Nephron (organoid): ENCODE measurements at regions not wholly inside any gene's neighbourhood (a gene's known extent, or its start where the extent isn't known, plus 50 kb on each side); places are given as distances from the start of the nearest gene placed in this dataset.
"Not testable (repeated sequence)": the region's sequence is repeated elsewhere in the genome, so short reads cannot be mapped to it uniquely, and the experiment has no call there.

ENCODE experiments used
- H3K27ac Mint-ChIP-seq, 3 experiments: 2 replicates each; pipeline ENCODE4 v1.8.0; 2020; ENCODE audit warnings: mixed read lengths in 3 of 3, mild to moderate bottlenecking in 2 of 3, moderate library complexity in 1 of 3
- H3K27me3 Mint-ChIP-seq: 2 replicates; pipeline ENCODE4 v1.8.0; 2021; ENCODE audit warnings: low read depth, mild to moderate bottlenecking, moderate library complexity, mixed read lengths
- H3K36me3 Mint-ChIP-seq: 2 replicates; pipeline ENCODE4 v1.8.0; 2020; ENCODE audit warnings: low read depth, mixed read lengths
- H3K4me1 Mint-ChIP-seq: 2 replicates; pipeline ENCODE4 v1.8.0; 2020; ENCODE audit warnings: mixed read lengths
- H3K4me3 Mint-ChIP-seq, 3 experiments: 2 replicates each; pipeline ENCODE4 v1.8.0; 2020; ENCODE audit warnings: mild to moderate bottlenecking in 3 of 3, mixed read lengths in 3 of 3, moderate library complexity in 2 of 3
- H3K9me3 Mint-ChIP-seq: 2 replicates; pipeline ENCODE4 v1.8.0; 2020; ENCODE audit warnings: mixed read lengths
- TF ChIP-seq, protein P1 (sequence below), 3 experiments: fragments of 200-600 bp; sonication (generic); IDR thresholded peaks; one replicate each; pipeline ENCODE4 v1.5.0; 2021; ENCODE audit warnings: antibody characterized with exemption in 3 of 3; ENCODE audit not compliant: unreplicated experiment in 3 of 3

DNA sequence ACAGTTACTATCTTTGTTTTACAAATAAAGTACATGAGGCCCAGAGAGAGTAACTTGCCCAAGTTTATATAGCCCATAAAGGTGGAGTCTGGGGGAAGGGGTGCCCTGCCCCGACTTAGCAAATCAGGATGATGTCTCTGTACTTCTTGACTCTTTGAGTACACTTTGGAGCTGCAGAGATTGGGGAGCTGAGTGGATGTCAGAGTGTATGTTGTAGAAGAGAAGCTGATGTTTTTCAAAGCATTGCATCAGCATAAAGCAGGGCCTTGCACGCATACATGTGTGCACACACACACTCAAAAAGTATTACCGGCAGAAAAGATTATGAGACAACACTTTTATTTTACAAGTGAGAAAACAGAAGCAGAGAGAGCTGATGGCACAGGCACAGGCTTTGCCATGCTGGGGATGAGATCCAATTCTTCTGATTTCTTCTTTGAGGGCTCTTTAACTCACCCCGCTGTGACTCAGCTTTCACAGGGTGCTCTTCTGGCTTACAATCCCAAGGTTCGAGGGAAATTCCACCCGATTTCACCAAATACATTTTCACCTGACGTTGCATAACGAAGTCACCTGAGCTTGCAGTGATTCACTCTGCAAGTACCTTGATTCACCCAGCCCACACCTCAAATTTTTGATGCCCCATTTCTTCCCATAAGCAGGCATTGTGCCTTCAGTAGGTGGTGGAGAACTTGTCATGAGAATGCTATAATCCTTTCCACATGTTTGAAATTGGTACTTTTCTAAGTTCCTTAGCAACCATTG lies 292.8 kb upstream of the BOD1L1 start:
- Mint-ChIP-seq H3K36me3 (no peaks in the 10 kb centered on the region), H3K27ac (no peak overlapping the region), H3K9me3 (peaks cover 6% of the 10 kb centered on the region), H3K27me3 (peaks cover 12% of the 10 kb centered on the region), H3K4me1 (peaks cover 23% of the 10 kb centered on the region), H3K4me3 (no peak overlapping the region)
- TF ChIP-seq, protein P1, sequence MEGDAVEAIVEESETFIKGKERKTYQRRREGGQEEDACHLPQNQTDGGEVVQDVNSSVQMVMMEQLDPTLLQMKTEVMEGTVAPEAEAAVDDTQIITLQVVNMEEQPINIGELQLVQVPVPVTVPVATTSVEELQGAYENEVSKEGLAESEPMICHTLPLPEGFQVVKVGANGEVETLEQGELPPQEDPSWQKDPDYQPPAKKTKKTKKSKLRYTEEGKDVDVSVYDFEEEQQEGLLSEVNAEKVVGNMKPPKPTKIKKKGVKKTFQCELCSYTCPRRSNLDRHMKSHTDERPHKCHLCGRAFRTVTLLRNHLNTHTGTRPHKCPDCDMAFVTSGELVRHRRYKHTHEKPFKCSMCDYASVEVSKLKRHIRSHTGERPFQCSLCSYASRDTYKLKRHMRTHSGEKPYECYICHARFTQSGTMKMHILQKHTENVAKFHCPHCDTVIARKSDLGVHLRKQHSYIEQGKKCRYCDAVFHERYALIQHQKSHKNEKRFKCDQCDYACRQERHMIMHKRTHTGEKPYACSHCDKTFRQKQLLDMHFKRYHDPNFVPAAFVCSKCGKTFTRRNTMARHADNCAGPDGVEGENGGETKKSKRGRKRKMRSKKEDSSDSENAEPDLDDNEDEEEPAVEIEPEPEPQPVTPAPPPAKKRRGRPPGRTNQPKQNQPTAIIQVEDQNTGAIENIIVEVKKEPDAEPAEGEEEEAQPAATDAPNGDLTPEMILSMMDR (IDR thresholded peaks at IDR 0.05; ENCODE audit: unreplicated experiment in 3 of 3): no peak

DNA sequence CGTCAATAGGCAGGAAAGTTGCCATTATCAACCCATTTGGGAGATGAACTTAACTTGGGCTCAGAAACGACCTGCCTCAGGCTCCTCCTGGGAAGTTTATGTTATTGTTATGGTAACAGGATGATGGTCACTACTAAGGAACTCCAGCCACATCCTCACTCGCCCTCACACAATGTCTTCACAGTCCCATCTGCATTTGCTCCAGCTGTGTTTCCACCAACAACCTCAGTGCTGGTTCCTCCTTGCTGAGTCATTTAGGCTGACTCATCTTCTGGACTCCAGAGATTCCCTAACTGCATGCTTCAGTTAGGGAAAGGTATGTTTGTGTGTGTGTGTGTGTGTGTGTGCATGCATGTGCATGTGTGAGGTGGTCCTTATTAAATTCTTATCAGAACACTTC lies 293.4 kb upstream of the BOD1L1 start:
- TF ChIP-seq, protein P1 (IDR thresholded peaks at IDR 0.05; ENCODE audit: unreplicated experiment in 3 of 3): no peak
- H3K36me3 Mint-ChIP-seq: no peaks in the 10 kb centered on the region
- H3K9me3 Mint-ChIP-seq: peaks cover 6% of the 10 kb centered on the region

DNA sequence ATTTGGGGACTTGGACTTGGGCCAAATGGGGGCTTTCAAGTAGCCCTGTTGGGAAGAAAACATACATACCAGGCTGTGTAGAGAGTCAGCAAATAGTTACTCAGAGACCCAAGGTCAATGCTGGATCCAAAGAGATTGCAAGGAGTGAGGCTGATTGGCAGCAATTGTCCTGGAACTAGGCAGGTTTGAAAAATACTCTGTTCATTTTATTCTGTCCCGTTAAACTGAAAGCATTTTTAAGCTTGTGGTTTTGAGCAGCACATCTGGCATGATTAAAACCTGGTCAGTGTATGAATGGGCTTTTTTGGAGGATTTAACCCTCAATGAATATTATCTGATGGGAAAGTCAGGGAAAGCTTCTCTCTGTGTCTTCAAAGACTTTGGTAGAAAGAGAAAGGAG lies 294.3 kb upstream of the BOD1L1 start:
- no peak overlapping the region for H3K4me3 Mint-ChIP-seq

More for the DNA sequence above, 293.4 kb upstream of the BOD1L1 start:
- H3K4me3 Mint-ChIP-seq: no peak overlapping the region
- H3K27me3 Mint-ChIP-seq: peaks cover 12% of the 10 kb centered on the region
- peaks cover 23% of the 10 kb centered on the region for H3K4me1 Mint-ChIP-seq
- no peak overlapping the region for H3K27ac Mint-ChIP-seq

DNA sequence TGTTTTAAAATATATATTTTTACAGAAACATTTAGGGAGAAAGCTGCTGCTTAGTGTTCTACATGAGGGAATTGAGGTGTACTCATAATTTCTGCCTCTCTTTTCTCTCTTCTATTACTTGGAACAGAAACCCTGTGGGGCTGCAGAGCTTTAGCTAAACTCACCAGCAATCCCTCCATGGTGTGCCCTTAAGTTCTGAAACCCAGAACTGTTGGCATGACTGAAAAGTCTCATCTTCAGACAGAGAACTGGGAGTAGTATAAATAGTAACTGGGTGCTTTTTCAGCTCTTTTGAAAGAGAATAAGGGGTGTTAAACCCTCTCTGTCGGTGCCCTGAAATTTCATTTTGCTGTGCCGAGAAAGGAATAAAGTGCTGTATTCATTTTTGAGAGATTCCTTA lies 294.9 kb upstream of the BOD1L1 start:
- H3K4me3 Mint-ChIP-seq: no peak overlapping the region
- peaks cover 23% of the 10 kb centered on the region for H3K4me1 Mint-ChIP-seq

More for the DNA sequence above, 294.3 kb upstream of the BOD1L1 start:
- H3K27me3 Mint-ChIP-seq: peaks cover 6% of the 10 kb centered on the region
- H3K4me1 Mint-ChIP-seq: peaks cover 23% of the 10 kb centered on the region
- TF ChIP-seq, protein P1 (IDR thresholded peaks at IDR 0.05; ENCODE audit: unreplicated experiment in 3 of 3): no peak
- H3K9me3 Mint-ChIP-seq: peaks cover 6% of the 10 kb centered on the region
- H3K27ac Mint-ChIP-seq: no peak overlapping the region
- no peaks in the 10 kb centered on the region for H3K36me3 Mint-ChIP-seq

DNA sequence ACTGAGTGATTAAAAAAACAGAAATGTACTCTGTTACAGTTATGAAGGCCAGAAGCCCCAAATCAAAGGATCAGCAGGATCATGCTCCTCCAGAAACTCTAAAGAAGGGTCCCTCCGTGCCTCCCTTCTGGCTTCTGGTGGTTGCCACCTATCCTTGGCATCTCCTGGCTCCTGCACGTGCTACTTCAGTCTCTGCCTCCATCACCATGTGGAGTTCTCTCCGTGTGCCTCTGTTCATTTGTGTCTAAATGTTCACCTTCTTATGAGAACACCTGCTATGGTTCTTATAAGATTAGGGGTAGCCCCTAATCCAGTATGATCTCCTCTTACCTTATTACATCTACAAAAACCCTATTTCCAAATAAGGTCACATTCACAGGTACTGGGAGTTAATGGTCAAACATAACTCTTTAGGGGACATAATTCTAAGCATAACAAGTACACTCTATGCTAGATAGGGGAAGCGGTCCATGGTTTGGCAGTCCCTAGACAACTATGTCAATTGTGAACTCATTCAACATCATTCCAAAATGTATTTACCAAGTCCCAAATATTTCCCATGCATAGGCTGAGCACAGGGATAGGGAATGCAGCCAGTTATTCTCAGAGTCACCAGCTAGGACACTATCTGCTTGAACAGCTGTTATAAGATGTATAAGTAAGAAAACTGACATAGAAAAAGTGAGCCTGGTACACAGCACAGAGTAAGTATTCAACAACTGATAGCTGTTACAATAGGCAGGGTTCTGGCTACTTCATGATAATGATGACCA lies 295.5 kb upstream of the BOD1L1 start:
- Mint-ChIP-seq H3K27me3 (no peaks in the 10 kb centered on the region), H3K27ac (no peak overlapping the region), H3K9me3 (peaks cover 6% of the 10 kb centered on the region)

More for the DNA sequence above, 294.9 kb upstream of the BOD1L1 start:
- Mint-ChIP-seq H3K36me3 (no peaks in the 10 kb centered on the region), H3K27me3 (no peaks in the 10 kb centered on the region), H3K9me3 (peaks cover 6% of the 10 kb centered on the region), H3K27ac (no peak overlapping the region)
- TF ChIP-seq, protein P1 (IDR thresholded peaks at IDR 0.05; ENCODE audit: unreplicated experiment in 3 of 3): no peak

DNA sequence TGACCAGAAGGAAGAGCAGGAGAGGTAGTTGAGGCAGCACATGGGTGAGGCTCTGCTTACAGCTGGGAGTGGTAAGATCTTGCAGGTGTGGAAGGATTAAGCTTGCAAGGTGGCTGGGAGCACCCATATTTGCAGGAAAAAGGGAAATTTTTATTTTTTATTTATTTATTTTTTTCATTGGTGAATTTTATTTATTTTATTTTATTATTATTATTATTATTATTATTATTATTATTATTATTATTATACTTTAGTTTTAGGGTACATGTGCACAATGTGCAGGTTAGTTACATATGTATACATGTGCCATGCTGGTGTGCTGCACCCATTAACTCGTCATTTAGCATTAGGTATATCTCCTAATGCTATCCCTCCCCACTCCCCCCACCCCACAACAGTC lies 297.4 kb upstream of the BOD1L1 start:
- not testable (repeated sequence) for H3K27ac Mint-ChIP-seq, H3K9me3 Mint-ChIP-seq, H3K36me3 Mint-ChIP-seq, H3K4me1 Mint-ChIP-seq, H3K27me3 Mint-ChIP-seq, H3K4me3 Mint-ChIP-seq

More for the DNA sequence above, 295.5 kb upstream of the BOD1L1 start:
- no peak overlapping the region for H3K4me3 Mint-ChIP-seq
- TF ChIP-seq, protein P1 (IDR thresholded peaks at IDR 0.05; ENCODE audit: unreplicated experiment in 3 of 3): no peak
- H3K36me3 Mint-ChIP-seq: no peaks in the 10 kb centered on the region
- H3K4me1 Mint-ChIP-seq: peaks cover 21% of the 10 kb centered on the region
